ENCODE measurements at regions not wholly inside any gene's neighbourhood (a gene's known extent, or its start where the extent isn't known, plus 50 kb on each side); places are given as distances from the start of the nearest gene placed in this dataset.

- no peak for TF ChIP-seq POLR2A (IDR thresholded peaks at IDR 0.05; ENCODE audit: low read length)
- TF ChIP-seq GATA1 (IDR thresholded peaks at IDR 0.05; ENCODE audit: low read depth, low read length) = no peak
These were observed 302.9 kb upstream of the TBX3 start for GRCh38 chr12:114986849-114987248.

All from erythroblast (primary cell).